ENCODE measurements at regions not wholly inside any gene's neighbourhood (a gene's known extent, or its start where the extent isn't known, plus 50 kb on each side); places are given as distances from the start of the nearest gene placed in this dataset.

GRCh38 chr16:87192452-87193073, 124.6 kb downstream of the C16orf95 start:
- H3K4me2 ChIP-seq (ENCODE audit: low read length): peak overlapping the region; percentile 10
- DNase-seq (ENCODE audit: low read depth): no peak
- no peak overlapping the region for H3K27ac Mint-ChIP-seq (ENCODE audit: unreplicated experiment)
- H3K36me3 ChIP-seq (ENCODE audit: insufficient read depth, low read length): no peaks in the 10 kb centered on the region
- no peaks in the 10 kb centered on the region for H3K27me3 ChIP-seq (ENCODE audit: insufficient read depth, low read length)
- TF ChIP-seq CTCF (IDR thresholded peaks at IDR 0.05; ENCODE audit: insufficient read depth, low read depth, low read length): no peak
- TF ChIP-seq EZH2 (IDR thresholded peaks at IDR 0.05; ENCODE audit: insufficient read depth, low read length): no peak
- H3K79me2 ChIP-seq (ENCODE audit: insufficient read depth, low read length): no peaks in the 10 kb centered on the region
- H3K9me3 Mint-ChIP-seq (ENCODE audit: unreplicated experiment): peaks cover 4% of the 10 kb centered on the region
- no peak overlapping the region for H3K4me3 Mint-ChIP-seq (ENCODE audit: unreplicated experiment)
- H2AFZ ChIP-seq (ENCODE audit: low read depth, low read length): peak overlapping the region; percentile 43
- FAIRE-seq: no peak
- no peak overlapping the region for H3K9ac ChIP-seq (ENCODE audit: low read length)
- H3K4me1 ChIP-seq (ENCODE audit: insufficient read depth, low read length): peaks cover 3% of the 10 kb centered on the region
- no peak overlapping the region for H3K4me3 ChIP-seq (ENCODE audit: insufficient read depth, low read depth, low read length)
- H3K27me3 Mint-ChIP-seq (ENCODE audit: low read depth, unreplicated experiment): peaks cover 2% of the 10 kb centered on the region
- H3K9me3 ChIP-seq (ENCODE audit: insufficient read depth, low read depth, low read length): peaks cover 8% of the 10 kb centered on the region
- peaks cover 4% of the 10 kb centered on the region for H3K4me1 Mint-ChIP-seq (ENCODE audit: low read depth, unreplicated experiment)
- H3K36me3 Mint-ChIP-seq (ENCODE audit: low read depth, unreplicated experiment): no peaks in the 10 kb centered on the region
- no peaks in the 10 kb centered on the region for H4K20me1 ChIP-seq (ENCODE audit: insufficient read depth, low read length)
- no peak overlapping the region for H3K27ac ChIP-seq (ENCODE audit: low read depth, low read length)

- H3K9me3 ChIP-seq (ENCODE audit: insufficient read depth, low read depth, low read length): peaks cover 8% of the 10 kb centered on the region
- H3K79me2 ChIP-seq (ENCODE audit: insufficient read depth, low read length): no peaks in the 10 kb centered on the region
- no peak overlapping the region for H3K9ac ChIP-seq (ENCODE audit: low read length)
- no peak overlapping the region for H3K27ac ChIP-seq (ENCODE audit: low read depth, low read length)
- H3K27me3 ChIP-seq (ENCODE audit: insufficient read depth, low read length): no peaks in the 10 kb centered on the region
- H4K20me1 ChIP-seq (ENCODE audit: insufficient read depth, low read length): no peaks in the 10 kb centered on the region
- no peak overlapping the region for H3K4me3 ChIP-seq (ENCODE audit: insufficient read depth, low read depth, low read length)
- TF ChIP-seq CTCF (IDR thresholded peaks at IDR 0.05; ENCODE audit: insufficient read depth, low read depth, low read length) (no peak), EZH2 (IDR thresholded peaks at IDR 0.05; ENCODE audit: insufficient read depth, low read length) (no peak)
- Mint-ChIP-seq H3K4me3 (ENCODE audit: unreplicated experiment) (no peak overlapping the region), H3K9me3 (ENCODE audit: unreplicated experiment) (peaks cover 4% of the 10 kb centered on the region), H3K27me3 (ENCODE audit: low read depth, unreplicated experiment) (peaks cover 2% of the 10 kb centered on the region), H3K27ac (ENCODE audit: unreplicated experiment) (no peak overlapping the region), H3K4me1 (ENCODE audit: low read depth, unreplicated experiment) (peaks cover 4% of the 10 kb centered on the region), H3K36me3 (ENCODE audit: low read depth, unreplicated experiment) (no peaks in the 10 kb centered on the region)
- no peak overlapping the region for H2AFZ ChIP-seq (ENCODE audit: low read depth, low read length)
- no peaks in the 10 kb centered on the region for H3K36me3 ChIP-seq (ENCODE audit: insufficient read depth, low read length)
- H3K4me1 ChIP-seq (ENCODE audit: insufficient read depth, low read length): peaks cover 12% of the 10 kb centered on the region
- H3K4me2 ChIP-seq (ENCODE audit: low read length): no peak overlapping the region
- FAIRE-seq (no peak), DNase-seq (ENCODE audit: low read depth) (no peak)
Measured at GRCh38 chr16:87194172-87194571, 123.0 kb downstream of the C16orf95 start.

- peaks cover 4% of the 10 kb centered on the region for H3K9me3 ChIP-seq (ENCODE audit: insufficient read depth, low read depth, low read length)
- no peak overlapping the region for H3K27ac ChIP-seq (ENCODE audit: low read depth, low read length)
- no peaks in the 10 kb centered on the region for H3K36me3 ChIP-seq (ENCODE audit: insufficient read depth, low read length)
- Mint-ChIP-seq H3K27me3 (ENCODE audit: low read depth, unreplicated experiment) (peaks cover 2% of the 10 kb centered on the region), H3K27ac (ENCODE audit: unreplicated experiment) (peak overlapping the region; percentile 12), H3K4me1 (ENCODE audit: low read depth, unreplicated experiment) (peaks cover 4% of the 10 kb centered on the region), H3K36me3 (ENCODE audit: low read depth, unreplicated experiment) (no peaks in the 10 kb centered on the region), H3K9me3 (ENCODE audit: unreplicated experiment) (peaks cover 4% of the 10 kb centered on the region), H3K4me3 (ENCODE audit: unreplicated experiment) (no peak overlapping the region)
- no peak overlapping the region for H2AFZ ChIP-seq (ENCODE audit: low read depth, low read length)
- no peaks in the 10 kb centered on the region for H3K79me2 ChIP-seq (ENCODE audit: insufficient read depth, low read length)
- no peaks in the 10 kb centered on the region for H3K27me3 ChIP-seq (ENCODE audit: insufficient read depth, low read length)
- H3K9ac ChIP-seq (ENCODE audit: low read length): no peak overlapping the region
- TF ChIP-seq CTCF (IDR thresholded peaks at IDR 0.05; ENCODE audit: insufficient read depth, low read depth, low read length): no peak
- no peak for TF ChIP-seq EZH2 (IDR thresholded peaks at IDR 0.05; ENCODE audit: insufficient read depth, low read length)
- H3K4me1 ChIP-seq (ENCODE audit: insufficient read depth, low read length): peaks cover 12% of the 10 kb centered on the region
- no peak for DNase-seq (ENCODE audit: low read depth)
- H4K20me1 ChIP-seq (ENCODE audit: insufficient read depth, low read length): no peaks in the 10 kb centered on the region
- H3K4me2 ChIP-seq (ENCODE audit: low read length): no peak overlapping the region
- no peak overlapping the region for H3K4me3 ChIP-seq (ENCODE audit: insufficient read depth, low read depth, low read length)
- no peak for FAIRE-seq
Measured at GRCh38 chr16:87195161-87195560, 122.0 kb downstream of the C16orf95 start.

Measured in astrocyte (in vitro differentiated cells and primary cell).